ENCODE measurements at regions not wholly inside any gene's neighbourhood (a gene's known extent, or its start where the extent isn't known, plus 50 kb on each side); places are given as distances from the start of the nearest gene placed in this dataset.

DNA sequence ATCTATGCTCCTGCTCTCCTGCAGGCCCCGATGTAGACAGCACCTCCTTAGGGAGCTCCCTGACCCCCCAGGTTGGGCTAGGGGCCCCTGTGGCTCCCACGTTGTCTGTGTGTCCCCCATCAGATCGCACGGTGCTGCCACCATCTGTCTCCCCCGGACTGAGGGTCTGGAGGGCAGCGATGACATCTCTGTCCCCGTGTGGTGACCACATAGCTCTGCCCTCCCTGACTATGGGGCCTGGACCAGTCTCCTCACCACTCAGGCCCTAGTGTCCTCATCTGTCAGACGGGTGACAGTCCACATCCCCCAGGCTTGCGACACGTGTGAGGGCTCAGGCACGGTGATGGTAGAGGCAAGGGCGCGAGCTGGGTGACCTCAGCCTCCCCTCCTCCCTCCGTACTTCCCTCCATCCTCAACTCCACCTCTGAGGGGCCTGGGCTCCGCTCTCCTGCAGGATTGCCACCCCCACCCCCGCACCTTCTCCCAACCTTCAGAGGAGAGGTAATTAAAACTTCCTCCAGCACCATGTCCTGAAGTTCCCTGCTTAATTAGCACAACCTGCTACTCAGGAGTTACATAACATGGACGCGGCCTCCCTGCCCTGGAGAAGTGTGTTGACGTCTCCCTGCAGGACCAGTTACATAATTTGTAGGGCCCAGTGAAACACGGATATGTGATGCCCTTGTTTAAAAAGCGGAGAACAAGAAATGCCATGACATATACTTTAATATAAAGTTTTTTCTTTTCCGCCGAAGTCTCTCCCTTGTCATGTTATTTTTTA is 288.2 kb downstream of the PTPRU start:
- 67 to 75% methylated on average over 7 of the region's 23 CpGs for WGBS, 2 donors (ENCODE audit: low coverage in 1 of 2)

DNA sequence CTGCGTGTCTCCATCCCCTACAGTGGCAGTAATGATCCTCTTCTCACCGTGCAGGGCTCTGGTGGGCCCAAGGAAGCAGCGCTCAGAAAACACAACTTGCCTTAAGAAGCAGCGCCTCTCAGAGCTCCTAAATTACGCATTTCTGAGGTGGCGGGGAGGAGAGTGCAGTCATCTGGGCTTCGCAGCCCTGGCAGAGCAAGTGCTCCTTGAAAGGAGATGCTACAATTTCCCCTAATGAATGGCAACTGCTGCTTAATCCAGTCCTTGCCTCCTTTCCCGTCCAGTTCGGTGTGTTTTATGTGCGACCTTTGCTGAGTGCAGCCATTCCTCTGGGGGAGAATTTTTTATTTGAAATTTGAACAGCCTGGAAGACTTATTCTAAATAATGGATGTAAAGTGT is 287.3 kb downstream of the PTPRU start:
- 76 to 89% methylated on average over 3 of the region's 10 CpGs for WGBS, 2 donors (ENCODE audit: low coverage in 1 of 2)
- Histone ChIP-seq H3K9me3 (peaks cover 0 to 2% (median 0%) of the 10 kb centered on the region in 3 donors), H3K36me3 (no peaks in the 10 kb centered on the region), H3K4me3 (no peak overlapping the region), H3K27ac (no peak overlapping the region), H3K4me1 (no peaks in the 10 kb centered on the region), H3K27me3 (peaks cover 61% of the 10 kb centered on the region)
- no peak for TF ChIP-seq EP300 (IDR thresholded peaks at IDR 0.05)
- TF ChIP-seq POLR2A (IDR thresholded peaks at IDR 0.05), result no peak
- TF ChIP-seq, protein P1, sequence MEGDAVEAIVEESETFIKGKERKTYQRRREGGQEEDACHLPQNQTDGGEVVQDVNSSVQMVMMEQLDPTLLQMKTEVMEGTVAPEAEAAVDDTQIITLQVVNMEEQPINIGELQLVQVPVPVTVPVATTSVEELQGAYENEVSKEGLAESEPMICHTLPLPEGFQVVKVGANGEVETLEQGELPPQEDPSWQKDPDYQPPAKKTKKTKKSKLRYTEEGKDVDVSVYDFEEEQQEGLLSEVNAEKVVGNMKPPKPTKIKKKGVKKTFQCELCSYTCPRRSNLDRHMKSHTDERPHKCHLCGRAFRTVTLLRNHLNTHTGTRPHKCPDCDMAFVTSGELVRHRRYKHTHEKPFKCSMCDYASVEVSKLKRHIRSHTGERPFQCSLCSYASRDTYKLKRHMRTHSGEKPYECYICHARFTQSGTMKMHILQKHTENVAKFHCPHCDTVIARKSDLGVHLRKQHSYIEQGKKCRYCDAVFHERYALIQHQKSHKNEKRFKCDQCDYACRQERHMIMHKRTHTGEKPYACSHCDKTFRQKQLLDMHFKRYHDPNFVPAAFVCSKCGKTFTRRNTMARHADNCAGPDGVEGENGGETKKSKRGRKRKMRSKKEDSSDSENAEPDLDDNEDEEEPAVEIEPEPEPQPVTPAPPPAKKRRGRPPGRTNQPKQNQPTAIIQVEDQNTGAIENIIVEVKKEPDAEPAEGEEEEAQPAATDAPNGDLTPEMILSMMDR (IDR thresholded peaks at IDR 0.05), result no peak
- no peak for TF ChIP-seq POLR2AphosphoS5 (IDR thresholded peaks at IDR 0.05)
- ATAC-seq, result no peak

More for the DNA sequence above, 288.2 kb downstream of the PTPRU start:
- Histone ChIP-seq H3K27me3 (peaks cover 54% of the 10 kb centered on the region), H3K9me3 (peaks cover 0 to 11% (median 0%) of the 10 kb centered on the region in 3 donors), H3K27ac (no peak overlapping the region), H3K4me1 (no peaks in the 10 kb centered on the region), H3K36me3 (no peaks in the 10 kb centered on the region), H3K4me3 (no peak overlapping the region)
- no peak for TF ChIP-seq POLR2A (IDR thresholded peaks at IDR 0.05)
- TF ChIP-seq, protein P1 (IDR thresholded peaks at IDR 0.05), result no peak
- no peak for TF ChIP-seq POLR2AphosphoS5 (IDR thresholded peaks at IDR 0.05)
- TF ChIP-seq EP300 (IDR thresholded peaks at IDR 0.05), result no peak
- no peak for ATAC-seq

DNA sequence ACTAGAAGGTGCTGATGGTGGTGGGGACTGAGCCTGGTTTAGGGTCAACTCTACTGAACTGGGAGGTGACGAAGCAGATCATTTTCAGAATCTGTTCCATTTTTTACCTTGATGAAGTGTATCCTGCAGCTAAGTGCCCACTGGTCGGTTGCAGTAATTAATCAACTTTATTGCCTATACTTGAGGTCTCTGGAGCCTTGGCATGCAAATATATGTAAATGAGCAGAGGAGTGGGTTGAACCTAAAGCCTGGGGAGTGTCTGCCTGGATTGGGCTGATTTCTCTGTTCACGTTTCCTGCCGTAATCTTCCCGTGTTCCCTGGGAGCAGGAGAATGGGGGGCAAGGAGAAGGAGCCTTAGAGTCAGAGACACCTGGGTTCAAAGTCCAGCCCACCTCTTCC is 286.8 kb downstream of the PTPRU start:
- no peaks in the 10 kb centered on the region for H3K4me1 ChIP-seq
- TF ChIP-seq, protein P1 (IDR thresholded peaks at IDR 0.05), result no peak
- TF ChIP-seq POLR2AphosphoS5 (IDR thresholded peaks at IDR 0.05) (no peak), EP300 (IDR thresholded peaks at IDR 0.05) (no peak), POLR2A (IDR thresholded peaks at IDR 0.05) (no peak)
- no peak overlapping the region for H3K27ac ChIP-seq
- no peak overlapping the region for H3K4me3 ChIP-seq
- H3K9me3 ChIP-seq, result no peaks in the 10 kb centered on the region
- WGBS, 2 donors (ENCODE audit: low coverage in 1 of 2), result 50 to 64% methylated on average over 1 to 5 of the region's 5 CpGs
- no peak for ATAC-seq
- no peaks in the 10 kb centered on the region for H3K36me3 ChIP-seq
- H3K27me3 ChIP-seq, result peaks cover 63% of the 10 kb centered on the region

GRCh38 chr1:29521811-29522580 is 285.7 kb downstream of the PTPRU start:
- Histone ChIP-seq H3K27me3 (peaks cover 63% of the 10 kb centered on the region), H3K27ac (no peak overlapping the region)
- 64 to 87% methylated on average over 3 to 6 of the region's 14 CpGs for WGBS, 2 donors (ENCODE audit: low coverage in 1 of 2)

More at GRCh38 chr1:29521811-29522580, 285.7 kb downstream of the PTPRU start:
- Histone ChIP-seq H3K4me3 (no peak overlapping the region), H3K9me3 (no peaks in the 10 kb centered on the region), H3K4me1 (no peaks in the 10 kb centered on the region), H3K36me3 (no peaks in the 10 kb centered on the region)
- TF ChIP-seq POLR2AphosphoS5 (IDR thresholded peaks at IDR 0.05), result no peak
- TF ChIP-seq, protein P1 (IDR thresholded peaks at IDR 0.05), result no peak
- TF ChIP-seq POLR2A (IDR thresholded peaks at IDR 0.05), result no peak
- TF ChIP-seq EP300 (IDR thresholded peaks at IDR 0.05), result no peak
- no peak for ATAC-seq
